Fibroblast of lung (primary cell): ENCODE measurements at regions not wholly inside any gene's neighbourhood (a gene's known extent, or its start where the extent isn't known, plus 50 kb on each side); places are given as distances from the start of the nearest gene placed in this dataset.

Experiments used
- DNase-seq, 2 donors: peaks; one replicate each; pipeline versions ENCODE4 v3.0.0 to v3.0.0-alpha.2; 2010; ENCODE audit warnings: low read depth in 2 of 2
- H2AFZ ChIP-seq: 2 replicates; pipeline ENCODE4 v1.5.1; 2012; ENCODE audit warnings: low read length, control low read depth, inconsistent platforms
- H3K27ac ChIP-seq: 2 replicates; pipeline ENCODE4 v1.5.1; 2011; ENCODE audit warnings: low read length, control low read depth; ENCODE audit not compliant: insufficient read depth
- H3K27me3 ChIP-seq: 2 replicates; pipeline ENCODE4 v1.5.1; 2011; ENCODE audit warnings: mild to moderate bottlenecking, low read length; ENCODE audit not compliant: control insufficient read depth, insufficient read depth
- H3K36me3 ChIP-seq: 2 replicates; pipeline ENCODE4 v1.5.1; 2011; ENCODE audit warnings: low read length; ENCODE audit not compliant: control insufficient read depth, insufficient read depth
- H3K4me1 ChIP-seq: 2 replicates; pipeline ENCODE4 v1.5.1; 2011; ENCODE audit warnings: low read length; ENCODE audit not compliant: control insufficient read depth, insufficient read depth; ENCODE audit errors: extremely low read depth
- H3K4me2 ChIP-seq: 2 replicates; pipeline ENCODE4 v1.5.1; 2011; ENCODE audit warnings: low read length, control low read depth; ENCODE audit not compliant: insufficient read depth; ENCODE audit errors: extremely low read depth
- H3K4me3 ChIP-seq, 4 experiments: fragments of 200-600 bp in 1 of 4; sonication (generic) in 1 of 4; replicated peaks in 1 of 4; 2 replicates each; pipeline ENCODE4 v1.5.1; 2011 to 2016; ENCODE audit warnings: low read length in 4 of 4, low read depth in 3 of 4, mild to moderate bottlenecking in 3 of 4, control low read depth in 2 of 4, inconsistent platforms in 1 of 4, mixed read lengths in 1 of 4; ENCODE audit not compliant: insufficient read depth in 1 of 4; ENCODE audit errors: control extremely low read depth in 1 of 4
- H3K79me2 ChIP-seq: 2 replicates; pipeline ENCODE4 v1.5.1; 2012; ENCODE audit warnings: mild to moderate bottlenecking, low read length, inconsistent platforms; ENCODE audit not compliant: control insufficient read depth, insufficient read depth
- H3K9ac ChIP-seq: 2 replicates; pipeline ENCODE4 v1.5.1; 2011; ENCODE audit warnings: mild to moderate bottlenecking, low read length, control low read depth; ENCODE audit not compliant: insufficient read depth
- H3K9me3 ChIP-seq: 2 replicates; pipeline ENCODE4 v1.5.1; 2012; ENCODE audit warnings: low read depth, low read length; ENCODE audit not compliant: control insufficient read depth, insufficient read depth
- H4K20me1 ChIP-seq: 2 replicates; pipeline ENCODE4 v1.5.1; 2011; ENCODE audit warnings: low read length; ENCODE audit not compliant: control insufficient read depth, insufficient read depth; ENCODE audit errors: extremely low read depth
- CTCF ChIP-seq, 2 donors: IDR thresholded peaks in 1 of 2; conservative IDR thresholded peaks in 1 of 2; 1 replicate in 1 of 2; 2 replicates in 1 of 2; pipeline ENCODE4 v1.5.1; 2011 to 2012; ENCODE audit warnings: low read length in 2 of 2, control low read depth in 1 of 2, inconsistent platforms in 1 of 2, low read depth in 1 of 2, mild to moderate bottlenecking in 1 of 2
- EZH2 ChIP-seq: IDR thresholded peaks from 2 replicates; pipeline ENCODE4 v1.5.1; 2012; ENCODE audit warnings: low read length, control low read depth, mild to moderate bottlenecking; ENCODE audit errors: missing control alignments

DNA sequence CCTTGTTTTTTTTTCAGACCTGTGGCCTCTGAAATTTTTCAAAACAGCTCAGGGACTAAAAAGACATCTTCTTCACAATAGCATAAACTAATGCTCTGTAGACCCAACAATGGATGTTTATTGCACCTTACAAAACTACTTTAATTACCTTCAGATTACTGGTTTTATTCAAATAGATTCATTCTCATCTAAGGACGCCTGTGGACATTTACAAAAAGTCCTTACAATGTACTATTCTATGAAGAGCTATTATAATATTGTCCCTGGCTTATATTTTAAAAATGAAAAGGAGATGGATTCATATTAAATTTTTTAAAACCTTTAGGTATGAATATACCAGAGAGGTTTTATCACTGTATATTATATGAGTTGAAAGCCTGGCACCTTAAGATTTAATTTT, 238.4 kb upstream of the NR5A2 start:
- Histone ChIP-seq H3K9ac (no peak overlapping the region), H3K27ac (no peak overlapping the region), H4K20me1 (no peaks in the 10 kb centered on the region), H2AFZ (no peak overlapping the region), H3K79me2 (no peaks in the 10 kb centered on the region), H3K4me3 (no peak overlapping the region), H3K9me3 (no peaks in the 10 kb centered on the region), H3K4me1 (no peaks in the 10 kb centered on the region), H3K27me3 (no peaks in the 10 kb centered on the region), H3K4me2 (no peak overlapping the region), H3K36me3 (no peaks in the 10 kb centered on the region)
- TF ChIP-seq EZH2: no peak
- TF ChIP-seq CTCF (conservative IDR thresholded peaks at IDR 0.05 in 1 of 2, IDR thresholded peaks at IDR 0.05 in 1 of 2; ENCODE audit: low read depth in 1 of 2, low read length in 2 of 2): no peak
- no peak for DNase-seq

DNA sequence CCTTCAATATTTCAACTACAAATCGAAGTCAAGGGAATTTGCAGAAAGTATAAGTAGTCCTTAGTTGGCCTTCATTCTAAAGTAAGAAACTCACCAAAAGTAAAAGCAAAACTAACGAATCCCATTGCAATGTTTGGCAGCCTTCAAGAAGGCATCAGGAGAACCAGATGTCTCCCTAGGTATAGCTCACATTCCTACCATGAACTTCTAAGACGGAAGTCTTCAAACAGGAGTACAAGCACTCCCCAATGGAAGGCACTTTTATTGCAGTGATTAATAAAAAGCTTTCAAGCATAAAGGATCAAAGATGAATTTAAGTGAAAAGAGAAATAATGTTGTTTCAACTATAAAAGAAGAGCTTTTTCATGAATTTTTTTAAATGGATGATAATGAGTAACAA, 236.0 kb upstream of the NR5A2 start:
- TF ChIP-seq EZH2: no peak
- TF ChIP-seq CTCF (conservative IDR thresholded peaks at IDR 0.05 in 1 of 2, IDR thresholded peaks at IDR 0.05 in 1 of 2; ENCODE audit: low read depth in 1 of 2, low read length in 2 of 2): no peak
- H3K27ac ChIP-seq: no peak overlapping the region

GRCh38 chr1:199792874-199793273, 234.6 kb upstream of the NR5A2 start:
- no peaks in the 10 kb centered on the region for H3K36me3 ChIP-seq
- no peak overlapping the region for H3K9ac ChIP-seq
- TF ChIP-seq EZH2: no peak
- no peak for TF ChIP-seq CTCF (conservative IDR thresholded peaks at IDR 0.05 in 1 of 2, IDR thresholded peaks at IDR 0.05 in 1 of 2; ENCODE audit: low read depth in 1 of 2, low read length in 2 of 2)
- no peaks in the 10 kb centered on the region for H3K9me3 ChIP-seq
- no peak overlapping the region for H3K27ac ChIP-seq
- no peak for DNase-seq
- no peaks in the 10 kb centered on the region for H3K79me2 ChIP-seq
- no peaks in the 10 kb centered on the region for H4K20me1 ChIP-seq
- no peak overlapping the region for H3K4me3 ChIP-seq
- no peak overlapping the region for H2AFZ ChIP-seq
- no peak overlapping the region for H3K4me2 ChIP-seq
- no peaks in the 10 kb centered on the region for H3K27me3 ChIP-seq
- no peaks in the 10 kb centered on the region for H3K4me1 ChIP-seq

More for the DNA sequence above, 236.0 kb upstream of the NR5A2 start:
- no peaks in the 10 kb centered on the region for H3K4me1 ChIP-seq
- H3K9me3 ChIP-seq: no peaks in the 10 kb centered on the region
- no peak overlapping the region for H3K4me3 ChIP-seq
- no peaks in the 10 kb centered on the region for H4K20me1 ChIP-seq
- no peak overlapping the region for H2AFZ ChIP-seq
- H3K9ac ChIP-seq: no peak overlapping the region
- no peak overlapping the region for H3K4me2 ChIP-seq
- no peaks in the 10 kb centered on the region for H3K79me2 ChIP-seq
- H3K27me3 ChIP-seq: no peaks in the 10 kb centered on the region
- no peaks in the 10 kb centered on the region for H3K36me3 ChIP-seq
- no peak for DNase-seq
